ENCODE measurements at regions not wholly inside any gene's neighbourhood (a gene's known extent, or its start where the extent isn't known, plus 50 kb on each side); places are given as distances from the start of the nearest gene placed in this dataset.

DNA sequence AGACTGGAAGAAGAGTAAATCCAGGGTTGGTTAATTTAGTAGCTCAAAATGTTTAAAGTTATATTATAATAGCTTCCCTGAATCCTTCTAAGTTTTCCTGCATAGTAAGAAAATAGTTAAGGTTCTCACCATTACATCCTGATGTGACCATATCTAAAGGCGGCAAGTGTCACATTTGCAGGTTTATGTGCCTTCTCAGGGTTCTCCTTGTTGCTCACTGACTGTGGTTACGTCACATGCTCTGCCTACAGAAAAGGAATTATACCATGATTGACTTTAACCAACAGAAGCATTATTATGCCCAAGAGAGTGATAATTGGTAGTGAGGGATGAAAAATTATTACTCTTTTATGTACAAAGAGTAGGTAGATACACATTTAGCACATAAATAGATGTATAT lies 539.8 kb downstream of the PTPRC start:
- H3K4me1 ChIP-seq (ENCODE audit: control insufficient read depth, insufficient read depth, low read length) = no peaks in the 10 kb centered on the region
- intact Hi-C loops (cut with DNase I) = no loop called here
- H3K4me3 ChIP-seq (ENCODE audit: low read length) = no peak overlapping the region
- H3K27me3 ChIP-seq (ENCODE audit: control insufficient read depth, insufficient read depth) = no peaks in the 10 kb centered on the region
- WGBS = over 99% methylated on average over 2 of the region's 2 CpGs
- H3K9me3 ChIP-seq (ENCODE audit: control insufficient read depth, low read length) = no peaks in the 10 kb centered on the region
- H3K27ac ChIP-seq (ENCODE audit: low read length) = no peak overlapping the region
- DNase-seq = no peak
- no peak for ATAC-seq

DNA sequence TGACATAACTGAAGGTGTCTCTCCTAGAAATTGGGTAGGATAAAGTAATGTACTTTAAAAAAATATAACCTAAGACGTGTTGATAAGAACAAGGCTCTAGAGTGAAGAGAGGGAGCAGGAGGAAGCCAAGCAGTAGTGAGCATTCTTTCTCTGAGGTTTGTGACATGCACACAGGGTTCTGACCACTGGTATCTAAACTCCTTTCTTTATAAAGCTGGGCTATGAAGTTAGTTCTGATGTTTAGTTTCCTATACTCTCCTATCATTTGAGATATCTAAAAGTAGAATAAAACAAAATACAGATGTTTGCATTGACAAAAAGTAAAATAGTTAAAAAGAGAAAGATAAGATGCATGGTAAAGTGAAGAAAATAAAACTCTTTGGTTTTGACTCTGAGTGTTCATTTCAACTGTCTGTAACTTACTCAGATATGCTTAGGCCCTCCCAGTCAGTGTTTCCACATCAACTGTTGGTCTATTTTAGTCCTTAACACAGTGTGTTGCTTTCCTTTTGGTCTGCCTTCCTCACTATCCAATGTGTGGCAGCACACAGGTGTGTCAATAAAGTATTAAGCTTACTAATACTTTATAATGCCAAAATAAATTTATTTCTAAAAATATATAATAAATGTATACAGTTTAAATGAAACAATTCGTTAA lies 543.5 kb downstream of the PTPRC start:
- DNase-seq (no peak), ATAC-seq (peak; percentile 62 to 81)
- Histone ChIP-seq H3K9me3 (ENCODE audit: control insufficient read depth, low read length) (no peaks in the 10 kb centered on the region), H3K4me3 (ENCODE audit: low read length) (no peak overlapping the region), H3K27ac (ENCODE audit: low read length) (no peak overlapping the region), H3K4me1 (ENCODE audit: control insufficient read depth, insufficient read depth, low read length) (no peaks in the 10 kb centered on the region), H3K27me3 (ENCODE audit: control insufficient read depth, insufficient read depth) (no peaks in the 10 kb centered on the region)
- WGBS = 63% methylated on average over 2 of the region's 2 CpGs
- intact Hi-C loops (cut with DNase I) = no loop called here

DNA sequence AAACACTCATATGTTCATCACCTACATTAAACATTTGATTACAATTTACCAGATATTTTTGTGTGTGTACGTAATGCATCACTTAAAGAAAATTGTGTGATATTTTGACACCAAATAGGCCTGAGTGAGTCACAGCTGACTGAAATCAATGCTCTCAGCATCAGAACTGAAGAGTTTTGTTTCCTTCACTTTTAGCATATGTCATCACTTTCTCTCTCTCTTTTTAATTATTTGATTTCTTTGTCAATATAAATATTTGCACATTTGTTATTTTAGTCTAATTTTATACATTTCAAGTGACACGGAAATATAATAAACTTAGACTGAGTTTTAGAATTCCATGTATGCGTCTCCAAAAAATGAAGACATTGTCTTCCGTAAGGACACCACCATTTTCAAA lies 545.3 kb downstream of the PTPRC start:
- intact Hi-C loops (cut with DNase I) = no loop called here
- H3K27ac ChIP-seq (ENCODE audit: low read length) = no peak overlapping the region
- WGBS = 96% methylated on average over 4 of the region's 4 CpGs
- H3K4me3 ChIP-seq (ENCODE audit: low read length) = no peak overlapping the region
- H3K4me1 ChIP-seq (ENCODE audit: control insufficient read depth, insufficient read depth, low read length) = no peaks in the 10 kb centered on the region
- ATAC-seq (no peak), DNase-seq (no peak)
- H3K9me3 ChIP-seq (ENCODE audit: control insufficient read depth, low read length) = no peaks in the 10 kb centered on the region
- H3K27me3 ChIP-seq (ENCODE audit: control insufficient read depth, insufficient read depth) = no peaks in the 10 kb centered on the region

DNA sequence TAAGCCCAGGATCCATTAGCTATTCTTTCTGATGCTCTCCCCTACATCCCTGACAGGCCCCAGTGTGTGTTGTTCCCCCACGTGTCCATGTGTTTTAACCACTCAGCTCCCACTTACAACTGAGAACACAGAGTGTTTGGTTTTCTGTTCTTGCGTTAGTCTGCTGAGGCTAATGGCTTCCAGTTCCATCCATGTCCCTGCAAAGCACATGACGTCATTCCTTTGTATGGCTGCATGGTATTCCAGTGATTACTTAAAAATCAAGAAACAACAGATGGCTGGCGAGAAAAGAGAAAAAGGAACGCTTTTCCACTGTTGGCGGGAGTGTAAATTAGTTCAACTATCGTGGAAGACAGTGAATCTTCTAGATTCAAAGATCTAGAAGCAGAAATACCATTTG lies 556.0 kb downstream of the PTPRC start:
- Histone ChIP-seq H3K4me1 (ENCODE audit: control insufficient read depth, insufficient read depth, low read length) (peaks cover 2% of the 10 kb centered on the region), H3K9me3 (ENCODE audit: control insufficient read depth, low read length) (no peaks in the 10 kb centered on the region), H3K27me3 (ENCODE audit: control insufficient read depth, insufficient read depth) (no peaks in the 10 kb centered on the region), H3K27ac (ENCODE audit: low read length) (no peak overlapping the region), H3K4me3 (ENCODE audit: low read length) (no peak overlapping the region)
- intact Hi-C loops (cut with DNase I) = no loop called here
- no peak for ATAC-seq
- DNase-seq = no peak
- 93% methylated on average over 7 of the region's 7 CpGs for WGBS

DNA sequence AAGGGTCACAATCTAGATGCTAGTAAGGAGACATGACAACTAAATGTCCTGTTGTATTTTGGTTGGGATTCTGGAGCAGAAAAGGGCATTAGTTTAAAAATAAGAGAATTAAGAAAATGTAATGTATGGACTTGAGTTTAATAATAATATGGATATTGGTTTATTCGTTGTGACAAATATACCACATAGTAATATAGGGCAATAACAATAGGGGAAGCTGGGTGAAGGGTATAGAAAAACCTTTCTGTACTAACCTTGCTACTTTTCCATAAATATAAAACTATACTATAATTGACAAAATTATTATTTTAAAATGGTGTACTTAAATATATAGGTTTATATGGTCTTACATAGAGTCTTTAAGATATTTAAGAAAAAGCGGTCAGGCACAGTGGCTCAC lies 558.9 kb downstream of the PTPRC start:
- intact Hi-C loops (cut with DNase I) = no loop called here
- no peak for ATAC-seq
- H3K27ac ChIP-seq (ENCODE audit: low read length) = no peak overlapping the region

DNA sequence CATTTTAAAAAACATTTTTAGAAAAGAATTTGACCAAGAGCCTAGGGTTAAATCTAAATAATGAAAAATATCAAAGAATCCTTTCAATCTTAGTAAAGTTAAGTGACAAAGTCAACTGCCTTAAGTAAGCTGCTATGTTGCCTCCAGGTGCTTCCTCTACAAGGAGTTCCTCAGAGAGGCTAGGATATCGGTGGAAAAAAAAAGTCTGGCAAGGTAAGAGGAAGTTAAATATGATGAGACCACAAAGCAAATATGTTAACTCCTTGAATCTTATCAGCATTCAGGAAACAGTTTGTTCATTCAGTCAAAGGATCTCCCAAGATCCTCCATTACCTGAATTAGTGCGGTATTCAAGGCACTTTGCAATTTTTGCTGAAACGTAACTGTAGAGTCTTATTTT lies 563.5 kb downstream of the PTPRC start:
- WGBS = 49% methylated on average over 3 of the region's 3 CpGs
- no peak for DNase-seq
- Histone ChIP-seq H3K4me3 (ENCODE audit: low read length) (no peak overlapping the region), H3K27ac (ENCODE audit: low read length) (no peak overlapping the region), H3K4me1 (ENCODE audit: control insufficient read depth, insufficient read depth, low read length) (peaks cover 2% of the 10 kb centered on the region), H3K27me3 (ENCODE audit: control insufficient read depth, insufficient read depth) (no peaks in the 10 kb centered on the region), H3K9me3 (ENCODE audit: control insufficient read depth, low read length) (no peaks in the 10 kb centered on the region)
- no peak for ATAC-seq
- intact Hi-C loops (cut with DNase I) = no loop called here

More for the DNA sequence above, 558.9 kb downstream of the PTPRC start:
- DNase-seq = no peak
- 97% methylated on average over 2 of the region's 2 CpGs for WGBS
- H3K4me3 ChIP-seq (ENCODE audit: low read length) = no peak overlapping the region
- peaks cover 2% of the 10 kb centered on the region for H3K4me1 ChIP-seq (ENCODE audit: control insufficient read depth, insufficient read depth, low read length)
- no peaks in the 10 kb centered on the region for H3K27me3 ChIP-seq (ENCODE audit: control insufficient read depth, insufficient read depth)
- H3K9me3 ChIP-seq (ENCODE audit: control insufficient read depth, low read length) = no peaks in the 10 kb centered on the region

DNA sequence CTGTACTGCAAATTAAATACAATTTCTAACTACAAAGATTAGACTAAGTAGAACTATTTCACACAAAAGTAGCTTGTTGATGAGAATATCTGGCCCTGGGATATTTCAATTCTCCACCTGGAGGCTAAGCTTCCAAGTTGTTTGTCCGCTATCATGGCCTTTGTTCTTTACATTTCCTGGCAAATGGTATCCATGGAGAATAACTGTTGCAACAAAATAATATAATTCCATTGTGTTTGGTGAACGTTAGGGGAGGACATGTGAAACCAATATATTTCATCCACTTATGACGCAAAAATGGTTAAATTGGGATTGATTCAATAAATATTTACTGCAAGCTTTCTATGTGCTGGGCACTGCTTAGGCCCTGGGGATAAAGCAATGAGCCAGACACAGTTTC lies 565.4 kb downstream of the PTPRC start:
- WGBS = 76% methylated on average over 3 of the region's 3 CpGs
- no peak for ATAC-seq
- H3K27me3 ChIP-seq (ENCODE audit: control insufficient read depth, insufficient read depth) = no peaks in the 10 kb centered on the region

DNA sequence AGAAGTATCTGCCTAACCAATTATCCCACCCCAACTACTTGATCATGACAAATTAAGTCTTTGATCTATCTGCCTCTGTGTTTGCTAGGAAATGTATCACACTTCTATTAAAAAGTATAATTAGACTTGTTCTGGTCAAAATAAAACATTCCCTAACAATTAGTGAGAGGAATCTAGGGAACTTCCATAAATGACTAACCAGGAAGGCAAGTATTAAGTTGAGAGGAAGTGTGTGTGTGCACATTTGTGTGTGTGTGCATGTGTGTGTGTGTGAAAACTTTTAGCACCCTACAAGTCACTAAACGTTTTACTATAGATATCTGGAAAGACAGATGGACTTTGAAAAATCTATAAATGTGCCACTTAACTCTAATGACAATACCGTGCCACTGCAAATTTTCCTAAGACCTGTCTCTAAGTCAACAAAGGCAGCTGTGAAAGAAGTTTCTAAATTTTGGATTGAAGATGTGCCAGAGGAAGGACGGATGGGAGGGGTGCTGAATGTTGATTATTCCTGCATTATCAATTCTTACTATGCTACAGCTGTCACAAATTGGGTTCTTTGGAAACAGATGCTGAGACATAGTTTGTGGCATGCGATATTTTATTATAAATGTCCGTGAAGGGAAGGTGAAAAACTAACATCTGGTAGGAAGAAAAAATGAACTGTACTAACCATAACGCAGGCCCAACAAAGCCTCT lies 567.1 kb downstream of the PTPRC start:
- Histone ChIP-seq H3K27ac (ENCODE audit: low read length) (no peak overlapping the region), H3K27me3 (ENCODE audit: control insufficient read depth, insufficient read depth) (no peaks in the 10 kb centered on the region), H3K4me1 (ENCODE audit: control insufficient read depth, insufficient read depth, low read length) (no peaks in the 10 kb centered on the region), H3K4me3 (ENCODE audit: low read length) (no peak overlapping the region), H3K9me3 (ENCODE audit: control insufficient read depth, low read length) (no peaks in the 10 kb centered on the region)
- 47% methylated on average over 6 of the region's 6 CpGs for WGBS
- DNase-seq = no peak
- intact Hi-C loops (cut with DNase I) = no loop called here
- no peak for ATAC-seq

More for the DNA sequence above, 565.4 kb downstream of the PTPRC start:
- no peak overlapping the region for H3K4me3 ChIP-seq (ENCODE audit: low read length)
- no peaks in the 10 kb centered on the region for H3K9me3 ChIP-seq (ENCODE audit: control insufficient read depth, low read length)
- no peak for DNase-seq
- H3K4me1 ChIP-seq (ENCODE audit: control insufficient read depth, insufficient read depth, low read length) = no peaks in the 10 kb centered on the region
- no peak overlapping the region for H3K27ac ChIP-seq (ENCODE audit: low read length)
- intact Hi-C loops (cut with DNase I) = no loop called here

DNA sequence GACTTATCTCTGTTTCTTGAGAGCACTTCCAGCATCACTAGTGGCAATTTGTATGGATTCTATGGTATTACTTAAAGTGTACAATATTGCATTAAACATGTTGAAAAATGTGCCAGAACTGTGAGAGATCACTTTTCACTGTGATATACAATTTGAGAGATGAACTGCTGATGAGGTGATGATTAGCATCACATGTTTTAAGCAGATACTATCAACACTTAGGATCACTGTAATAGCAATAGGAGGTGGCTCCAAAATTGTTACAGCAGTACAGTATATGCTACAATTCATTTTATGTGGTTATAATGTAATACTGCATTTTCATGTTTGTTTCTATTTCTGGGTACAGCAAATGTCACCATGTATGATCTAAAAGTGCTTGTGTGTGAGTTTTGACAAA lies 570.0 kb downstream of the PTPRC start:
- intact Hi-C loops (cut with DNase I) = no loop called here
- ATAC-seq = no peak
- no peak for DNase-seq
- no peaks in the 10 kb centered on the region for H3K9me3 ChIP-seq (ENCODE audit: control insufficient read depth, low read length)
- H3K4me1 ChIP-seq (ENCODE audit: control insufficient read depth, insufficient read depth, low read length) = no peaks in the 10 kb centered on the region
- no peaks in the 10 kb centered on the region for H3K27me3 ChIP-seq (ENCODE audit: control insufficient read depth, insufficient read depth)
- no peak overlapping the region for H3K4me3 ChIP-seq (ENCODE audit: low read length)
- no peak overlapping the region for H3K27ac ChIP-seq (ENCODE audit: low read length)

DNA sequence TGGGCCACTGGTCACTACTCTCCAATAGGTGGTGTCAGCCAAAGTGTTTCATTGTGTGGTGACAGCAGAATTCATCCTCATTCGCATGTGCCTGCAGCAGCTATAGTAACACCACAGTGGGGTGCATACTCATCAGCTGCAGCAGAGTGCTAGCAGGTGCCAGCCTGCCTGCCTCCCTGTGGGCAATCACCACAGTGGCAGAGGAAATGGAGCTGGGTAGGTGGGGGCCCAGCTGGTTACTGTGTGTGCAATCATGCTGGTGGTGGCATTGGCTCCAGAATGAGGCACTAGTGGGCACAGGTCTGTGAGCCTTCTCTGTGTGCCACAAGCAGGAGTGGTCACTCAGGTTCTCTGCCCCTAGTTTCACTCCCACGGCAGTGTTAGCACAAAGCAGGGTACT lies 579.2 kb downstream of the PTPRC start:
- H3K27me3 ChIP-seq (ENCODE audit: control insufficient read depth, insufficient read depth) = no peaks in the 10 kb centered on the region
- no peak overlapping the region for H3K4me3 ChIP-seq (ENCODE audit: low read length)
- no peak for ATAC-seq
- DNase-seq = peak in 1 of 3 donors; percentile 21
- no peaks in the 10 kb centered on the region for H3K4me1 ChIP-seq (ENCODE audit: control insufficient read depth, insufficient read depth, low read length)
- no peaks in the 10 kb centered on the region for H3K9me3 ChIP-seq (ENCODE audit: control insufficient read depth, low read length)
- intact Hi-C loops (cut with DNase I) = no loop called here
- WGBS = 81% methylated on average over 2 of the region's 2 CpGs
- H3K27ac ChIP-seq (ENCODE audit: low read length) = no peak overlapping the region

DNA sequence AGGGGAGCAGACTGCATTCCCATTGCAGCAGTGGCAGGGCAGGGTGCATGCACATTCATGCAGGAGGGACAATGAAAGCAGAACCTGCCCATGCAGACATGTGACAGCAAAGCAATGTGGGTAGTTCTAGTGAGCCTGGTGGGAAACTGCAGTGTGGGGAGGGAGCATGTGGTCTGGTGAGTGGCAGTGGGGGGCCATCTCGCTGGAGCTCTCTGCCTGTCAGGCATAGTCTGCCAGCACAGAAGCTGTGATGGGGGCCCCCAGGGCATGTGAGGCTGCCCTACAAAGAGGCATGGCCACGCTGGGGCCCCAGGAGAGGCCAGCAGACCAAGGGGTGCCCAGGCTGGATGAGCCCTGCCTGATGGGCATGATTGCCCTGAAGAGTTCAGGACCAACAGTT lies 579.7 kb downstream of the PTPRC start:
- Histone ChIP-seq H3K9me3 (ENCODE audit: control insufficient read depth, low read length) (no peaks in the 10 kb centered on the region), H3K4me1 (ENCODE audit: control insufficient read depth, insufficient read depth, low read length) (no peaks in the 10 kb centered on the region), H3K27me3 (ENCODE audit: control insufficient read depth, insufficient read depth) (no peaks in the 10 kb centered on the region), H3K27ac (ENCODE audit: low read length) (no peak overlapping the region), H3K4me3 (ENCODE audit: low read length) (no peak overlapping the region)
- no peak for ATAC-seq
- WGBS = 58% methylated on average over 2 of the region's 2 CpGs
- no peak for DNase-seq
- intact Hi-C loops (cut with DNase I) = no loop called here

DNA sequence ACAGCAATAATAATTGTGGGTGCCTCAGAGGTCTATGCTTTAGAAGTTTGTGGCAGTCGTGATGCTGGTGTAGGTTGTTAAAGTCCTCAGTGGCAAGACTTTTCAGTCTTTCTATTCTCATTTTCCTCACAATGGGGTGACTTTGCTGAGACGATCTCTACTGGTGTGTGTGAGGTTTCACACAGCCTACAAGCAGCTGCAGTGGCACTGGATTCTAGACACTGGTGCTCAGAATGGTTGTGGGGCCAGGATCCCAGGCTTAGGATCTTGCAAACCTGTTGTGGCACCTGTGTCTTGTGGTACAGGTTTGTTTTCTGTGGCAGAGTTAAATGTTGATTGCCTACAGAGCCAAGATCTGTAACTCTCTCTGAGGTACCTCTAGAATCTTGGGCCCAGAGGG lies 581.2 kb downstream of the PTPRC start:
- H3K27me3 ChIP-seq (ENCODE audit: control insufficient read depth, insufficient read depth) = no peaks in the 10 kb centered on the region
- ATAC-seq = no peak
- WGBS = 78% methylated on average over 2 of the region's 2 CpGs

More for the DNA sequence above, 581.2 kb downstream of the PTPRC start:
- intact Hi-C loops (cut with DNase I) = no loop called here
- DNase-seq = no peak
- H3K9me3 ChIP-seq (ENCODE audit: control insufficient read depth, low read length) = no peaks in the 10 kb centered on the region
- no peak overlapping the region for H3K4me3 ChIP-seq (ENCODE audit: low read length)
- no peak overlapping the region for H3K27ac ChIP-seq (ENCODE audit: low read length)
- no peaks in the 10 kb centered on the region for H3K4me1 ChIP-seq (ENCODE audit: control insufficient read depth, insufficient read depth, low read length)

Measured in right cardiac atrium (tissue), 5 donors.